GM20000 (cell line): ENCODE measurements at regions not wholly inside any gene's neighbourhood (a gene's known extent, or its start where the extent isn't known, plus 50 kb on each side); places are given as distances from the start of the nearest gene placed in this dataset.

ENCODE experiments used
- DNase-seq: peaks from one replicate; pipeline ENCODE4 v3.0.0; 2012; ENCODE audit warnings: low spot score
- TF ChIP-seq, protein P1 (sequence below): IDR thresholded peaks from 2 replicates; pipeline ENCODE4 v1.5.1; 2012; ENCODE audit warnings: mild to moderate bottlenecking, control low read depth; ENCODE audit errors: extremely low read depth, missing control alignments

DNA sequence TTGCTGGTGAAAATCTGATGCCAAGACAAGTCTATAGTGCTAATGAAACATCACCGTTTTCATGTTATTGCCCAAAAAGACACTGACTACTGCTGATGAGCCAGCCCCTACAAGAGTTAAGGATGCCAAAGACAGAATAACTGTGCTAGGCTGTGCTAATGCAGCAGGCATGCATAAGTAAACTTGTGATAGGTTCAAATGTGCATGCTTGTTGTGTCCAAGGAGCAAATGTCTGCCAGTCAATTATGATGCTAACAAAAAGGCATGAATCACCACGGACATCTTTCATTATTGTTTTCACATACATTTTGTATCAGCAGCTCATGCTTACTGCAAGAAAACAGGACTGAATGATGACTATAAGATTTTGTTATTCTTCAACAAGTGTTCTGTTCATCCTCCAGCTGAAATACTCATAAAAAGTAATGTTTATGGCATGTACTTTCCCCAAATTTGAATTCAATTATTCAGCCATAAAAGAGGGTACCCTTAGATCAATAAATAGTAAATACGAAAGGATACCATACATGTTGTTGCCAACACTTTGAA is 306.9 kb upstream of the ARSJ start:
- TF ChIP-seq, protein P1, sequence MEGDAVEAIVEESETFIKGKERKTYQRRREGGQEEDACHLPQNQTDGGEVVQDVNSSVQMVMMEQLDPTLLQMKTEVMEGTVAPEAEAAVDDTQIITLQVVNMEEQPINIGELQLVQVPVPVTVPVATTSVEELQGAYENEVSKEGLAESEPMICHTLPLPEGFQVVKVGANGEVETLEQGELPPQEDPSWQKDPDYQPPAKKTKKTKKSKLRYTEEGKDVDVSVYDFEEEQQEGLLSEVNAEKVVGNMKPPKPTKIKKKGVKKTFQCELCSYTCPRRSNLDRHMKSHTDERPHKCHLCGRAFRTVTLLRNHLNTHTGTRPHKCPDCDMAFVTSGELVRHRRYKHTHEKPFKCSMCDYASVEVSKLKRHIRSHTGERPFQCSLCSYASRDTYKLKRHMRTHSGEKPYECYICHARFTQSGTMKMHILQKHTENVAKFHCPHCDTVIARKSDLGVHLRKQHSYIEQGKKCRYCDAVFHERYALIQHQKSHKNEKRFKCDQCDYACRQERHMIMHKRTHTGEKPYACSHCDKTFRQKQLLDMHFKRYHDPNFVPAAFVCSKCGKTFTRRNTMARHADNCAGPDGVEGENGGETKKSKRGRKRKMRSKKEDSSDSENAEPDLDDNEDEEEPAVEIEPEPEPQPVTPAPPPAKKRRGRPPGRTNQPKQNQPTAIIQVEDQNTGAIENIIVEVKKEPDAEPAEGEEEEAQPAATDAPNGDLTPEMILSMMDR, result no peak
- no peak for DNase-seq

DNA sequence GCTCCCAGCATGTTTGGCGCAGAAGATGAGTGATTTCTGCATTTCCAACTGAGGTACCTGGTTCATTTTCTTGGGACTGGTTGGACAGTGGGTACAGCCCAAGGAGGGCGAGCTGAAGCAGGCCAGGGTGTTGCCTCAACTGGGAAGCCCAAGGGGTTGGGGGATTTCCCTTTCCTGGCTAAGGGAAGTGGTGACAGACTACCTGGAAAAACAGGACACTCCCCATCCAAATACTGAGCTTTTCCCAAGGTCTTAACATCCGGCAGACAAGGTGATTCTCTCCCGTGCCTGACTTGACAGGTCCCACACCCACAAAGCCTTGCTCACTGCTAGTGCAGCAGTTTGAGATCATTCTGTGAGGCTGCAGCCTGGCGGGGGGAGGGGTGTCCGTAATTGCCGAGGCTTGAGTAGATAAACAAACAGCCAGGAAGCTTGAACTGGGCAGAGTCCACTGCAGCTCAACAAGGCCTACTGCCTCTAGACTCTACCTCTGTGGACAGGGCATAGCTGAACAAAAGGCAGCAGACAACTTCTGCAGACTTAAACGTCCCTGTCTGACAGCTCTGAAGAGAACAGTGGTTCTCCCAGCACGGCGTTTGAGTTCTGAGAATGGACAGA is 307.7 kb upstream of the ARSJ start:
- DNase-seq, result no peak
- TF ChIP-seq, protein P1, result no peak

DNA sequence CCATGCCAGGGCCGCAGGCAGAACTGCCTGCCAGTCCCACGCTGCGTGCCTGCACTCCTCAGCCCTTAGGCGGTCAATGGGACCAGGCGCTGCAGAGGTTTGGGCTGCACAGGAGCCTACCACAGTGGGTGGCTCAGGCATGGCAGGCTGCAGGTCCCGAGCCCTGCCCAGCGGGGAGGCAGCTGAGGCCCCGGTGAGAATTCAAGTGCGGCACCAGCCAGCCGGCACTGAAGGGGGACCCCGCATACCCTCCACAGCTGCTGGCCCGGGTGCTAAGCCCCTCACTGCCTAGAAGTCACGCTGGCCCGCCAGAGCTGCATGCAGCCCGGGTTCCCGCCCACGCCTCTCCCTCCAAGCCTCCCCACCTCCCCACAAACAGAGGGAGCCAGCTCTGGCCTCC is 302.5 kb upstream of the UGT8 start:
- TF ChIP-seq, protein P1, result no peak
- DNase-seq, result no peak

DNA sequence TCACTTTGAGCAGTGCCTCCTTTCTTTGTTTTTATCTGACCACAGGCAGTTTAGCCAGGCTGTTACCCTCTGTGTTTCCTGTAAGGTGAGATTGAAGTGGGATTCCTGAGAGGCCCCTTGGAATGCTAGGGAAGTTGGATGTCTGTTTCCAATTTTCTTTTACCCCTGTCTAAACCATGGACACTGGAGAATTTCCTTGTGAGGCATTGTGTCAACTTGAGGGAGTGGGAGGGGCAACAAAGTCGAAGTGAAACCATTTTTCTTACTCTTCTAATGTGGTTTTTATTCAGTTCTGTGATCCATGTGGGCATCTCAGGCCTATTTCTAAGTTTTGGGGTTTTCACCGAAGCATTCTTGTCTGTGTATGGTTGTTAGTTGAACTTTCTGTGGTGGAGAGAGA is 296.1 kb upstream of the UGT8 start:
- DNase-seq, result no peak
- TF ChIP-seq, protein P1, result no peak

DNA sequence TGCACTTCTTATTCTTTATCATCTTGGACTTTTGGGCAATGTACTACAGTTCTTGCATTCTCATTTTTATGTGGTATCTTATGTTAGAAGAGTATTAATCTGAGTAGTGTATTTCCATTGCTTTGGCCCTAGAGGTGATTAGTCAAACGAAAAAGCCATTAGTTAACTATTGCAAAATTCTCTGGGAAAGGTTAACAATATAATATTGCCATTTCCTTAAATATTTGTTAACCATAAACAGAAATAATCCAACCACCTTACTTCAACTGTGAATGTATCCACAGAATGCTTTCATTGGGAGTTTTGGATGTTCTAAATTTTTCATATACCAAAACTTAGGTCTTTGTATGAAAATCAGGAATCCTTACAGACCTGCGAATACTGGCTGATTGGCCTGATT is 294.6 kb upstream of the UGT8 start:
- TF ChIP-seq, protein P1, result no peak
- no peak for DNase-seq

DNA sequence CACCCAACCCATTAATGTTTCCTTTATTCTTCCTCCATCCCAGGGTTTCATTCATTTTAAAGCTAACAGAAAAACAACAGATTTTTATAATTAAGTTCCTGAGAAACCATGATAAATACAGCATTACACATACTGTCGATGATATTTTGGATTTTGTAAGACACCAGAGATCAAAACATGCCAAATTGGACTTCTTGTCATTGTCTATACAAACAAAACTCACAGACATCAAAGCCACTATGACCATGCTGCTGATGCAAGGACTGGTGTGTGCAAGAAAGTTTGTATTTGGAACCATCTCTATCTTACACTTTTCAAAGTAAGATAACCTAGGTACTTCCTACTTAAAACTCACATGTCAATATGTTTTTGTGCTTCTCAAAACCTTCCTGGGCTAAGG is 294.0 kb upstream of the UGT8 start:
- TF ChIP-seq, protein P1, result no peak
- no peak for DNase-seq

DNA sequence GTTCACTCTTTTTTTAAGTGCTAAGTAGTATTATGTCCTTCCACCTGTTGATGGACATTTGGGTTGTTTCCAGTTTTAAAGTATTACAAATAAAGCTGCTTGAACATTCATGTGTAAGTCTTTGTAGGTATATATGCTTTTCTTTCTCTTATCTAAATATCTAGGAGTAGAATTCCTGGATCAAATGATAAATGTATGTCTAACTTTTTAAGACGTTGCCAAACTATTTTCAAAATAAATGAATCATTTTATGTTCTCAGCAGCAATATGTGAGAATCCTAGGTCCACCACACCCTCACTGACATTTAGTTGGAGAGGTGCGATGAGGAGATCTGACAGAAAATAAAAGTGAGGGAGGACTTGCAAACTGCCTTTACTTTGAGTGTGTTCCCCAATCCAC is 291.7 kb upstream of the UGT8 start:
- DNase-seq, result no peak
- TF ChIP-seq, protein P1, result no peak
